K562 (cell line): ENCODE measurements at regions not wholly inside any gene's neighbourhood (a gene's known extent, or its start where the extent isn't known, plus 50 kb on each side); places are given as distances from the start of the nearest gene placed in this dataset.

ENCODE experiments used
- ATAC-seq: fragments of 200-7000 bp; cut with Tn5 transposase; 3 replicates; pipeline ENCODE4 v1.9.1; 2020; ENCODE audit warnings: moderate library complexity
- BruUV-seq: library from RNA; stranded (reverse); fragments of 400-500 nt; replicated peaks from 2 replicates; lab custom pipeline; 2021; lab: Mats Ljungman, UMichigan
- CTCF ChIA-PET: fragments of 300-600 bp; formaldehyde crosslinking; extraction: SDS; loops from one replicate; lab custom pipeline; 2021; ENCODE audit warnings: low intra/inter-chr PET ratio; lab: Yijun Ruan, JAX
- POLR2A ChIA-PET: fragments of 300-600, 350-650 bp; sonication (Branson Sonifier 250); formaldehyde crosslinking; extraction: SDS; loops from one replicate; lab custom pipeline; 2021; ENCODE audit warnings: antibody characterized with exemption, inconsistent platforms; lab: Yijun Ruan, JAX
- DNase-seq, 4 experiments: peaks; one replicate each; pipeline versions ENCODE4 v3.0.0 to v3.0.0-alpha.2; 2011 to 2018; ENCODE audit warnings: low spot score in 3 of 4, mixed read lengths in 3 of 4; ENCODE audit errors: extremely low read depth in 1 of 4
- FAIRE-seq: peaks from 2 replicates; lab custom pipeline; 2011; peaks lifted over from hg19 to GRCh38; lab: Jason Lieb, UNC
- H2AFZ ChIP-seq: 2 replicates; pipeline ENCODE4 v1.6.0; 2011; ENCODE audit warnings: low read depth, low read length, control low read depth, inconsistent platforms
- H3K27ac ChIP-seq: fragments of 200-600 bp; 3 replicates; pipeline ENCODE4 v1.8.0; 2011; ENCODE audit warnings: low read depth, mild to moderate bottlenecking, control low read depth, inconsistent platforms, low read length, moderate library complexity, mixed read lengths; ENCODE audit errors: extremely low read depth
- H3K27me3 ChIP-seq, 2 experiments: fragments of 300-600 bp in 1 of 2; 2 replicates in 1 of 2; 3 replicates in 1 of 2; pipeline versions ENCODE4 v1.6.0 to v1.8.0; 2011; ENCODE audit warnings: inconsistent platforms in 2 of 2, low read length in 2 of 2, mild to moderate bottlenecking in 1 of 2, mixed read lengths in 1 of 2, moderate library complexity in 1 of 2; ENCODE audit not compliant: control insufficient read depth in 2 of 2, insufficient read depth in 2 of 2
- H3K36me3 ChIP-seq: fragments of 300-600 bp; 3 replicates; pipeline ENCODE4 v1.8.0; 2011; ENCODE audit warnings: mild to moderate bottlenecking, low read length, inconsistent platforms; ENCODE audit not compliant: control insufficient read depth, insufficient read depth
- H3K4me1 ChIP-seq, 2 experiments: fragments of 200-600 bp in 1 of 2; replicated peaks in 1 of 2; 2 replicates in 1 of 2; 3 replicates in 1 of 2; pipeline versions ENCODE4 v1.5.1 to v1.8.0; 2011; ENCODE audit warnings: inconsistent platforms in 2 of 2, low read length in 2 of 2, mild to moderate bottlenecking in 1 of 2, mixed read lengths in 1 of 2, moderate library complexity in 1 of 2; ENCODE audit not compliant: control insufficient read depth in 2 of 2, insufficient read depth in 2 of 2
- H3K4me2 ChIP-seq: 2 replicates; pipeline ENCODE4 v1.6.1; 2011; ENCODE audit warnings: low read length, control low read depth, inconsistent platforms, mixed read lengths; ENCODE audit not compliant: insufficient read depth
- H3K4me3 ChIP-seq: fragments of 200-600 bp; sonication (generic), shearing (Covaris generic); 2 replicates; pipeline ENCODE4 v1.5.1; 2016; ENCODE audit warnings: control low read depth, inconsistent platforms
- H3K79me2 ChIP-seq: fragments of 200-600 bp; 3 replicates; pipeline ENCODE4 v1.8.0; 2011; ENCODE audit warnings: low read length, inconsistent platforms; ENCODE audit not compliant: control insufficient read depth, insufficient read depth
- H3K9ac ChIP-seq, 2 experiments: 2 replicates each; pipeline versions ENCODE4 v1.6.0 to v1.6.1; 2011; ENCODE audit warnings: low read depth in 2 of 2, low read length in 2 of 2, control low read depth in 1 of 2, inconsistent platforms in 1 of 2, mild to moderate bottlenecking in 1 of 2, mixed read lengths in 1 of 2; ENCODE audit not compliant: insufficient read depth in 1 of 2
- H3K9me1 ChIP-seq: one replicate; pipeline ENCODE4 v1.6.0; 2011; ENCODE audit warnings: inconsistent platforms, mild to moderate bottlenecking, low read length, moderate library complexity; ENCODE audit not compliant: control insufficient read depth, insufficient read depth
- H3K9me3 ChIP-seq: replicated peaks from 2 replicates; pipeline ENCODE4 v1.5.1; 2011; ENCODE audit warnings: low read depth, low read length, inconsistent platforms; ENCODE audit not compliant: control insufficient read depth, insufficient read depth
- H4K20me1 ChIP-seq: replicated peaks from 2 replicates; pipeline ENCODE4 v1.6.1; 2011; ENCODE audit warnings: low read length, inconsistent platforms, mixed read lengths; ENCODE audit not compliant: control insufficient read depth, insufficient read depth
- MEIS2 ChIP-seq: fragments of 450-650 bp; IDR thresholded peaks from 2 replicates; pipeline ENCODE4 v1.6.1; 2014; ENCODE audit warnings: mild to moderate bottlenecking; ENCODE audit not compliant: partially characterized antibody
- NR2C1 ChIP-seq, 2 experiments: fragments of 450-650 bp; IDR thresholded peaks; 2 replicates each; pipeline ENCODE4 v1.6.1; 2017; ENCODE audit warnings: mild to moderate bottlenecking in 2 of 2, antibody characterized with exemption in 1 of 2, inconsistent platforms in 1 of 2, missing compliant biosample characterization in 1 of 2, missing genetic modification characterization in 1 of 2
- REST ChIP-seq, 2 experiments: fragments of 450-650 bp; formaldehyde crosslinking in 1 of 2; IDR thresholded peaks; 2 replicates each; pipeline versions ENCODE4 v1.4.0 to v1.6.1; 2014 to 2020; ENCODE audit warnings: mild to moderate bottlenecking in 2 of 2, borderline replicate concordance in 1 of 2, low read depth in 1 of 2
- RHOXF2B ChIP-seq: fragments of 250-450 bp; sonication (Bioruptor Pico); conservative IDR thresholded peaks from 2 replicates; pipeline ENCODE4 v1.5.1; 2021
- ZNF584 ChIP-seq: fragments of 200-800 bp; sonication (Bioruptor generic); IDR thresholded peaks from 2 replicates; pipeline ENCODE4 v1.6.1; 2016; ENCODE audit warnings: low read depth, mild to moderate bottlenecking, missing genetic modification characterization, missing compliant biosample characterization
- WGBS: fragments of 100-300 bp; shearing (Covaris generic); methylation state at CpG from one replicate; pipeline ENCODE4 v1.1.6; 2016; ENCODE audit warnings: low coverage, mixed read lengths; ENCODE audit not compliant: insufficient coverage; ENCODE audit errors: missing lambda C conversion rate; 5-methylcytosine and 5-hydroxymethylcytosine counted together
- in situ Hi-C: fragments of 300-500 bp; cut with MboI; formaldehyde crosslinking; loops from 4 replicates; pipeline ENCODE4 v1.15.0; 2018; ENCODE audit warnings: inconsistent platforms, mixed read lengths
- intact Hi-C: fragments of 100-400 bp; cut with micrococcal nuclease; formaldehyde crosslinking; loops from 2 replicates; pipeline ENCODE4 v1.14.2; 2022
- TF ChIP-seq, protein P1 (sequence below), 2 experiments: IDR thresholded peaks; 2 replicates each; pipeline ENCODE4 v1.6.1; 2012; ENCODE audit warnings: improper control_type of control experiment in 2 of 2, low read depth in 2 of 2, low read length in 2 of 2, borderline replicate concordance in 1 of 2
- TF ChIP-seq, protein P2 (sequence below): IDR thresholded peaks from 2 replicates; pipeline ENCODE4 v1.6.1; 2016; ENCODE audit warnings: missing genetic modification characterization, missing compliant biosample characterization

GRCh38 chr7:68754414-68754813 is 843.9 kb upstream of the AUTS2 start:
- in situ Hi-C loops (no loop called here), intact Hi-C loops (no loop called here)
- no peak overlapping the region for H3K4me3 ChIP-seq
- H3K9ac ChIP-seq, result no peak overlapping the region
- BruUV-seq, result no TSS peak
- WGBS, result 0% methylated on average over 2 of the region's 2 CpGs
- ATAC-seq, result no peak
- H4K20me1 ChIP-seq, result no peaks in the 10 kb centered on the region
- no peak overlapping the region for H3K4me2 ChIP-seq
- TF ChIP-seq ZNF584 (CRISPR knock-in tag) (no peak), NR2C1 (IDR thresholded peaks at IDR 0.05) (no peak), NR2C1 (tag; IDR thresholded peaks at IDR 0.05) (no peak), REST (IDR thresholded peaks at IDR 0.05; ENCODE audit: borderline replicate concordance) (no peak), REST (CRISPR knock-in tag; IDR thresholded peaks at IDR 0.05; ENCODE audit: low read depth) (no peak), MEIS2 (no peak), RHOXF2B (no peak)
- TF ChIP-seq, protein P1, sequence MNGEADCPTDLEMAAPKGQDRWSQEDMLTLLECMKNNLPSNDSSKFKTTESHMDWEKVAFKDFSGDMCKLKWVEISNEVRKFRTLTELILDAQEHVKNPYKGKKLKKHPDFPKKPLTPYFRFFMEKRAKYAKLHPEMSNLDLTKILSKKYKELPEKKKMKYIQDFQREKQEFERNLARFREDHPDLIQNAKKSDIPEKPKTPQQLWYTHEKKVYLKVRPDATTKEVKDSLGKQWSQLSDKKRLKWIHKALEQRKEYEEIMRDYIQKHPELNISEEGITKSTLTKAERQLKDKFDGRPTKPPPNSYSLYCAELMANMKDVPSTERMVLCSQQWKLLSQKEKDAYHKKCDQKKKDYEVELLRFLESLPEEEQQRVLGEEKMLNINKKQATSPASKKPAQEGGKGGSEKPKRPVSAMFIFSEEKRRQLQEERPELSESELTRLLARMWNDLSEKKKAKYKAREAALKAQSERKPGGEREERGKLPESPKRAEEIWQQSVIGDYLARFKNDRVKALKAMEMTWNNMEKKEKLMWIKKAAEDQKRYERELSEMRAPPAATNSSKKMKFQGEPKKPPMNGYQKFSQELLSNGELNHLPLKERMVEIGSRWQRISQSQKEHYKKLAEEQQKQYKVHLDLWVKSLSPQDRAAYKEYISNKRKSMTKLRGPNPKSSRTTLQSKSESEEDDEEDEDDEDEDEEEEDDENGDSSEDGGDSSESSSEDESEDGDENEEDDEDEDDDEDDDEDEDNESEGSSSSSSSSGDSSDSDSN (IDR thresholded peaks at IDR 0.05; ENCODE audit: borderline replicate concordance in 1 of 2, low read depth in 2 of 2, low read length in 2 of 2), result no peak
- TF ChIP-seq, protein P2, sequence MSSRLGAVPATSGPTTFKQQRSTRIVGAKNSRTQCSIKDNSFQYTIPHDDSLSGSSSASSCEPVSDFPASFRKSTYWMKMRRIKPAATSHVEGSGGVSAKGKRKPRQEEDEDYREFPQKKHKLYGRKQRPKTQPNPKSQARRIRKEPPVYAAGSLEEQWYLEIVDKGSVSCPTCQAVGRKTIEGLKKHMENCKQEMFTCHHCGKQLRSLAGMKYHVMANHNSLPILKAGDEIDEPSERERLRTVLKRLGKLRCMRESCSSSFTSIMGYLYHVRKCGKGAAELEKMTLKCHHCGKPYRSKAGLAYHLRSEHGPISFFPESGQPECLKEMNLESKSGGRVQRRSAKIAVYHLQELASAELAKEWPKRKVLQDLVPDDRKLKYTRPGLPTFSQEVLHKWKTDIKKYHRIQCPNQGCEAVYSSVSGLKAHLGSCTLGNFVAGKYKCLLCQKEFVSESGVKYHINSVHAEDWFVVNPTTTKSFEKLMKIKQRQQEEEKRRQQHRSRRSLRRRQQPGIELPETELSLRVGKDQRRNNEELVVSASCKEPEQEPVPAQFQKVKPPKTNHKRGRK, result peak; percentile 69; the same call in 1 of the 2 replicates
- FAIRE-seq, result no peak
- H3K27me3 ChIP-seq, result no peaks in the 10 kb centered on the region
- no peaks in the 10 kb centered on the region for H3K79me2 ChIP-seq
- no peak for DNase-seq
- H3K27ac ChIP-seq, result no peak overlapping the region
- H3K4me1 ChIP-seq, result no peaks in the 10 kb centered on the region
- H3K9me3 ChIP-seq, result no peaks in the 10 kb centered on the region
- no peaks in the 10 kb centered on the region for H3K36me3 ChIP-seq
- POLR2A ChIA-PET, result no interaction called here
- no peaks in the 10 kb centered on the region for H3K9me1 ChIP-seq
- CTCF ChIA-PET, result interaction anchor here (0.7 kb wide), 1 partner anchor 868 kb away, joined by 3 read pairs; no protein-coding TSS in a partner anchor
- no peak overlapping the region for H2AFZ ChIP-seq
